ENCODE measurements at regions not wholly inside any gene's neighbourhood (a gene's known extent, or its start where the extent isn't known, plus 50 kb on each side); places are given as distances from the start of the nearest gene placed in this dataset.
A peak's percentile ranks its signal among the peaks of the same experiment; 100 is the strongest.

- H3K36me3 ChIP-seq (ENCODE audit: insufficient read depth, low read length): no peaks in the 10 kb centered on the region
- H3K9ac ChIP-seq (ENCODE audit: insufficient read length): no peak overlapping the region
- no peaks in the 10 kb centered on the region for H3K9me3 ChIP-seq (ENCODE audit: low read depth, low read length)
- no peak for TF ChIP-seq POLR2AphosphoS5 (IDR thresholded peaks at IDR 0.05; ENCODE audit: borderline replicate concordance, low read depth, low read length)
- TF ChIP-seq EZH2 (IDR thresholded peaks at IDR 0.05): no peak
- no peak for TF ChIP-seq FOXP2 (optimal IDR thresholded peaks at IDR 0.05; ENCODE audit: control extremely low read depth, extremely low read length, insufficient read depth)
- no peak overlapping the region for H3K4me3 ChIP-seq
- no peak for DNase-seq (ENCODE audit: low read depth, low spot score)
- H3K27ac ChIP-seq: 0 out of 2 replicates have a peak overlapping the region, but pooled peaks have one; percentile 12
These were observed 400.3 kb downstream of the MTX2 start for GRCh38 chr2:176669398-176670174.

GRCh38 chr2:176675271-176675949, 406.2 kb downstream of the MTX2 start:
- TF ChIP-seq FOXP2 (optimal IDR thresholded peaks at IDR 0.05; ENCODE audit: control extremely low read depth, extremely low read length, insufficient read depth) (no peak), EZH2 (IDR thresholded peaks at IDR 0.05) (no peak), POLR2AphosphoS5 (IDR thresholded peaks at IDR 0.05; ENCODE audit: borderline replicate concordance, low read depth, low read length) (no peak)
- H3K27ac ChIP-seq: peak overlapping the region; percentile 72; the same call in 1 of the 2 replicates
- no peaks in the 10 kb centered on the region for H3K36me3 ChIP-seq (ENCODE audit: insufficient read depth, low read length)
- no peak for DNase-seq (ENCODE audit: low read depth, low spot score)
- no peak overlapping the region for H3K4me3 ChIP-seq
- H3K9me3 ChIP-seq (ENCODE audit: low read depth, low read length): no peaks in the 10 kb centered on the region
- H3K9ac ChIP-seq (ENCODE audit: insufficient read length): no peak overlapping the region

- no peak for DNase-seq (ENCODE audit: low read depth, low spot score)
- no peaks in the 10 kb centered on the region for H3K36me3 ChIP-seq (ENCODE audit: insufficient read depth, low read length)
These were observed 408.6 kb downstream of the MTX2 start for GRCh38 chr2:176677746-176678265.

GRCh38 chr2:176678571-176678970, 409.3 kb downstream of the MTX2 start:
- TF ChIP-seq POLR2AphosphoS5 (IDR thresholded peaks at IDR 0.05; ENCODE audit: borderline replicate concordance, low read depth, low read length) (no peak), FOXP2 (optimal IDR thresholded peaks at IDR 0.05; ENCODE audit: control extremely low read depth, extremely low read length, insufficient read depth) (no peak)
- no peak for DNase-seq (ENCODE audit: low read depth, low spot score)

More at GRCh38 chr2:176677746-176678265, 408.6 kb downstream of the MTX2 start:
- TF ChIP-seq EZH2 (IDR thresholded peaks at IDR 0.05) (no peak), FOXP2 (optimal IDR thresholded peaks at IDR 0.05; ENCODE audit: control extremely low read depth, extremely low read length, insufficient read depth) (no peak)
- Histone ChIP-seq H3K4me3 (no peak overlapping the region), H3K9me3 (ENCODE audit: low read depth, low read length) (no peaks in the 10 kb centered on the region), H3K27ac (peak overlapping the region; percentile 85; the same call in 1 of the 2 replicates), H3K9ac (ENCODE audit: insufficient read length) (no peak overlapping the region)

GRCh38 chr2:176679061-176679669, 409.9 kb downstream of the MTX2 start:
- Histone ChIP-seq H3K9me3 (ENCODE audit: low read depth, low read length) (no peaks in the 10 kb centered on the region), H3K27ac (peak overlapping the region; percentile 85), H3K4me3 (peak overlapping the region; percentile 39), H3K36me3 (ENCODE audit: insufficient read depth, low read length) (no peaks in the 10 kb centered on the region), H3K9ac (ENCODE audit: insufficient read length) (no peak overlapping the region)
- no peak for DNase-seq (ENCODE audit: low read depth, low spot score)
- TF ChIP-seq EZH2 (IDR thresholded peaks at IDR 0.05): no peak

More at GRCh38 chr2:176678571-176678970, 409.3 kb downstream of the MTX2 start:
- Histone ChIP-seq H3K9me3 (ENCODE audit: low read depth, low read length) (no peaks in the 10 kb centered on the region), H3K4me3 (peak overlapping the region; percentile 39), H3K36me3 (ENCODE audit: insufficient read depth, low read length) (no peaks in the 10 kb centered on the region), H3K27ac (peak overlapping the region; percentile 85), H3K9ac (ENCODE audit: insufficient read length) (no peak overlapping the region)

- no peak for TF ChIP-seq FOXP2 (optimal IDR thresholded peaks at IDR 0.05; ENCODE audit: control extremely low read depth, extremely low read length, insufficient read depth)
- TF ChIP-seq POLR2AphosphoS5 (IDR thresholded peaks at IDR 0.05; ENCODE audit: borderline replicate concordance, low read depth, low read length): no peak
- TF ChIP-seq EZH2 (IDR thresholded peaks at IDR 0.05): no peak
- H3K9me3 ChIP-seq (ENCODE audit: low read depth, low read length): no peaks in the 10 kb centered on the region
- peak overlapping the region; percentile 85 for H3K27ac ChIP-seq
- H3K4me3 ChIP-seq: 0 out of 2 replicates have a peak overlapping the region, but pooled peaks have one; percentile 11
- DNase-seq (ENCODE audit: low read depth, low spot score): no peak
- no peaks in the 10 kb centered on the region for H3K36me3 ChIP-seq (ENCODE audit: insufficient read depth, low read length)
- peak overlapping the region; percentile 53 for H3K9ac ChIP-seq (ENCODE audit: insufficient read length)
These were observed 411.8 kb downstream of the MTX2 start for GRCh38 chr2:176680916-176681516.

- Histone ChIP-seq H3K27ac (peak overlapping the region; percentile 85), H3K9me3 (ENCODE audit: low read depth, low read length) (no peaks in the 10 kb centered on the region), H3K4me3 (0 out of 2 replicates have a peak overlapping the region, but pooled peaks have one; percentile 11), H3K36me3 (ENCODE audit: insufficient read depth, low read length) (no peaks in the 10 kb centered on the region), H3K9ac (ENCODE audit: insufficient read length) (peak overlapping the region; percentile 53)
- DNase-seq (ENCODE audit: low read depth, low spot score): no peak
- TF ChIP-seq FOXP2 (optimal IDR thresholded peaks at IDR 0.05; ENCODE audit: control extremely low read depth, extremely low read length, insufficient read depth) (no peak), EZH2 (IDR thresholded peaks at IDR 0.05) (no peak), POLR2AphosphoS5 (IDR thresholded peaks at IDR 0.05; ENCODE audit: borderline replicate concordance, low read depth, low read length) (no peak)
These were observed 412.4 kb downstream of the MTX2 start for GRCh38 chr2:176681584-176682115.
